Activated effector memory CD4-positive, alpha-beta T cell treated with anti-CD3 and anti-CD28 coated beads, Interleukin-2, amount 50 U/mL, for 16 hours (primary cell): ENCODE measurements at regions not wholly inside any gene's neighbourhood (a gene's known extent, or its start where the extent isn't known, plus 50 kb on each side); places are given as distances from the start of the nearest gene placed in this dataset.

Source experiments
- DNase-seq: peaks from one replicate; pipeline ENCODE4 v3.0.0-alpha.2; 2020

GRCh38 chr1:232225336-232226131, 404.4 kb downstream of the SIPA1L2 start:
- DNase-seq = no peak

GRCh38 chr1:232223887-232224286, 406.0 kb downstream of the SIPA1L2 start:
- DNase-seq = no peak

- no peak for DNase-seq
Measured at GRCh38 chr1:232223183-232223708, 406.7 kb downstream of the SIPA1L2 start.

GRCh38 chr1:232222614-232223013, 407.3 kb downstream of the SIPA1L2 start:
- DNase-seq = no peak

- DNase-seq = no peak
Measured at GRCh38 chr1:232221802-232222499, 408.0 kb downstream of the SIPA1L2 start.

GRCh38 chr1:232218955-232219865, 410.7 kb downstream of the SIPA1L2 start:
- DNase-seq = no peak

GRCh38 chr1:232213928-232214327, 416.0 kb downstream of the SIPA1L2 start:
- DNase-seq = no peak

GRCh38 chr1:232212253-232212652, 417.7 kb downstream of the SIPA1L2 start:
- DNase-seq = no peak

- DNase-seq = no peak
Measured at GRCh38 chr1:232211149-232211548, 418.8 kb downstream of the SIPA1L2 start.

GRCh38 chr1:232209357-232209756, 420.6 kb downstream of the SIPA1L2 start:
- DNase-seq = no peak

- no peak for DNase-seq
Measured at GRCh38 chr1:232207073-232207866, 422.7 kb downstream of the SIPA1L2 start.

GRCh38 chr1:232204269-232204668, 425.7 kb downstream of the SIPA1L2 start:
- no peak for DNase-seq

- DNase-seq = no peak
Measured at GRCh38 chr1:232201024-232201423, 428.9 kb downstream of the SIPA1L2 start.

GRCh38 chr1:232196042-232196441, 433.9 kb downstream of the SIPA1L2 start:
- DNase-seq = no peak

- DNase-seq = no peak
Measured at GRCh38 chr1:232194424-232194823, 435.5 kb downstream of the SIPA1L2 start.

GRCh38 chr1:232193451-232193783, 436.5 kb downstream of the SIPA1L2 start:
- DNase-seq = no peak

GRCh38 chr1:232192781-232193450, 437.0 kb downstream of the SIPA1L2 start:
- DNase-seq = no peak

- DNase-seq = no peak
Measured at GRCh38 chr1:232191560-232191959, 438.4 kb downstream of the SIPA1L2 start.

GRCh38 chr1:232188318-232188717, 441.6 kb downstream of the SIPA1L2 start:
- DNase-seq = no peak

- no peak for DNase-seq
Measured at GRCh38 chr1:232186931-232187330, 443.0 kb downstream of the SIPA1L2 start.
